RWPE1 (cell line): ENCODE measurements at regions not wholly inside any gene's neighbourhood (a gene's known extent, or its start where the extent isn't known, plus 50 kb on each side); places are given as distances from the start of the nearest gene placed in this dataset.

Source experiments
- CTCF ChIA-PET: fragments of 350-600 bp; sonication (Branson Sonifier 250); formaldehyde crosslinking; extraction: SDS; loops from one replicate; lab custom pipeline; 2021; lab: Yijun Ruan, JAX
- POLR2A ChIA-PET: fragments of 400-600 bp; formaldehyde crosslinking; extraction: SDS; loops from one replicate; lab custom pipeline; 2020; ENCODE audit warnings: antibody characterized with exemption; ENCODE audit not compliant: low non-redundant PET; lab: Yijun Ruan, JAX
- DNase-seq: peaks from one replicate; pipeline ENCODE4 v3.0.0; 2012; ENCODE audit warnings: low spot score
- H3K27ac ChIP-seq: fragments of 450-650 bp; 2 replicates; pipeline ENCODE4 v1.5.1; 2017
- TF ChIP-seq, protein P1 (sequence below): fragments of 450-650 bp; conservative IDR thresholded peaks from 2 replicates; pipeline ENCODE4 v1.5.1; 2017; ENCODE audit warnings: low read depth, mild to moderate bottlenecking

DNA sequence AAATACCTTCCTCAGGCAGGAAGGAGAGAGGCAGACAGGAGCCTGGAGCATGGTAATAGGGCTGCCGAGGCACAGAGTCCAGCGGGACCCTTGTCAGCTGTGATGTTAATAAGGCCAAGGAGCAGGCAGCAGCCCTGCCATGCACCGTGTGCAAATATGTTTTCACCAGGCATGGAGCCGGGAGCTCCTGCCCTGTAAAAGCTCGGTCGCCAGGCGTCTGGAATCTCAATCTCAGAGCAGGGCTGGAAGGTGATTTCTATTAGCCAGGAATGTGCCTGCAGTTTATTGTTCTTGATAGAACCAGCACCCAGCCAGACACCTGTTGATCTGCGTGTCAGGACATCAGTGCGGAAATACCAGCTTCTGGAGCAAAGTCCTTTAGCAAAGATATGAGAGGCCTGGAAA lies 469.8 kb downstream of the GLRX3 start:
- TF ChIP-seq, protein P1, sequence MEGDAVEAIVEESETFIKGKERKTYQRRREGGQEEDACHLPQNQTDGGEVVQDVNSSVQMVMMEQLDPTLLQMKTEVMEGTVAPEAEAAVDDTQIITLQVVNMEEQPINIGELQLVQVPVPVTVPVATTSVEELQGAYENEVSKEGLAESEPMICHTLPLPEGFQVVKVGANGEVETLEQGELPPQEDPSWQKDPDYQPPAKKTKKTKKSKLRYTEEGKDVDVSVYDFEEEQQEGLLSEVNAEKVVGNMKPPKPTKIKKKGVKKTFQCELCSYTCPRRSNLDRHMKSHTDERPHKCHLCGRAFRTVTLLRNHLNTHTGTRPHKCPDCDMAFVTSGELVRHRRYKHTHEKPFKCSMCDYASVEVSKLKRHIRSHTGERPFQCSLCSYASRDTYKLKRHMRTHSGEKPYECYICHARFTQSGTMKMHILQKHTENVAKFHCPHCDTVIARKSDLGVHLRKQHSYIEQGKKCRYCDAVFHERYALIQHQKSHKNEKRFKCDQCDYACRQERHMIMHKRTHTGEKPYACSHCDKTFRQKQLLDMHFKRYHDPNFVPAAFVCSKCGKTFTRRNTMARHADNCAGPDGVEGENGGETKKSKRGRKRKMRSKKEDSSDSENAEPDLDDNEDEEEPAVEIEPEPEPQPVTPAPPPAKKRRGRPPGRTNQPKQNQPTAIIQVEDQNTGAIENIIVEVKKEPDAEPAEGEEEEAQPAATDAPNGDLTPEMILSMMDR, result no peak
- POLR2A ChIA-PET, result no interaction called here
- H3K27ac ChIP-seq, result peak overlapping the region; percentile 80
- CTCF ChIA-PET, result interaction anchor here (0.6 kb wide), 1 partner anchor 1552 kb away, joined by 3 read pairs; no protein-coding TSS in a partner anchor
- DNase-seq, result no peak

DNA sequence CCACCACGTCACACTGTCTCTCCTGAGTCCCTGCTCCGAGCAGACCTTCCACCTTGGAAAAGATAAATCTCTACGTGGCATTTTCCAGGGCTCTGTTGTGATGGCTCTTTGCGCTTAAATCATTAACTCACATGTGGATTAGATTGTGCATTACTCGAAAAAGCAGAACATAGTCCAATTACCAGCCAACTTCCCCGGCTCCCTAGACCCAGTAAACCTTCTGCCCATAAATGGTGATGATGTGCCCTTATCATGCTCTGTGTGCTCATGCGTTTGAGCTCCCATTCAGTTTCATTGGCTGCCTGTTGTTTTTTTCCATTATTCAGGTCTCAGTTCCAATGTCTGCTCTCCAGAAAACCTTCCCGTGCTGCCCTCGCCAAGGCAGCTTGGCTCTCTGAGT lies 471.2 kb downstream of the GLRX3 start:
- TF ChIP-seq, protein P1, result no peak
- DNase-seq, result no peak
- CTCF ChIA-PET, result no interaction called here
- POLR2A ChIA-PET, result no interaction called here
- H3K27ac ChIP-seq, result no peak overlapping the region

DNA sequence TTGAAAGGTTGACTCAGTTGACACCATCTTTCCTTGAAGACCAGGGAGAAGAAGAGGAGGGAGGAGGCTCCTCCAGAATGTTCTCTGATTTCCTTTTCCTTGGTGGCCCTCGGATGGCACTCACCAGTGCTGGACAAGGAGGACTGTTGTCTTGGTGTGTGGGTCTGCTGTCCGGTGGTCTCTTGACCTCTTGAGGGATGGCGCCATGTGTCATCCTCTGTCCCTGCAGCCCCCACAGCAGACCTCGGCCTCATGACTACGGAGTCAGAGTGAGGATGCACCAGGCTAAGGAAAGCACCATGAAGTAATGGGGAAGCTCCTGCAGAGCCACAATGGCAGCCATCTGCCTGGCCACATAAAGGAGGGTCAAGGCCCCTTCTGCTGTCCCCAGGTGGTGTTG lies 475.0 kb downstream of the GLRX3 start:
- H3K27ac ChIP-seq, result no peak overlapping the region
- DNase-seq, result no peak
- TF ChIP-seq, protein P1, result no peak
- ChIA-PET POLR2A (no interaction called here), CTCF (no interaction called here)

DNA sequence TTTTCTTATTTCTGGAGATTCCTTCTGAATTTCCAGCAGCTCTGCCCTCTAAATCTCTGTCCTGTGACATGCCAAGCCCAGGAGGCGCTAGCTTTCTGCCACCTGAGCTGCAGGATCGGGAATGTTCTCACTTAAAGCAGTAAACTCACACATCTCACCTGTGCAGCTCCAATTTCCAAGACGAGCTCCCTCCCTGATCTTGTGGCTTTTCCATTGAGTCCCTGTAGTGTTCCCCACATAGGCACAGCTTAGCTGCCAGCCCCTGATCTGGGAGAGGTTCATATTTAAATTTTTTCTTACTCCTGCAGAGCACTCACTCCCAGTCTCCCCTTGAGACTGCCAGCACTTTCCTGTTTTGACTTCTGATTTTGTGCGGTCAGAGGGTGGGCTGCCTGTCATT lies 479.3 kb downstream of the GLRX3 start:
- no peak for DNase-seq
- TF ChIP-seq, protein P1, result no peak
- H3K27ac ChIP-seq, result no peak overlapping the region
- POLR2A ChIA-PET, result no interaction called here
- CTCF ChIA-PET, result interaction anchor here (0.6 kb wide), 2 partner anchors 20 to 1399 kb away, joined by 3 read pairs; no protein-coding TSS in a partner anchor

DNA sequence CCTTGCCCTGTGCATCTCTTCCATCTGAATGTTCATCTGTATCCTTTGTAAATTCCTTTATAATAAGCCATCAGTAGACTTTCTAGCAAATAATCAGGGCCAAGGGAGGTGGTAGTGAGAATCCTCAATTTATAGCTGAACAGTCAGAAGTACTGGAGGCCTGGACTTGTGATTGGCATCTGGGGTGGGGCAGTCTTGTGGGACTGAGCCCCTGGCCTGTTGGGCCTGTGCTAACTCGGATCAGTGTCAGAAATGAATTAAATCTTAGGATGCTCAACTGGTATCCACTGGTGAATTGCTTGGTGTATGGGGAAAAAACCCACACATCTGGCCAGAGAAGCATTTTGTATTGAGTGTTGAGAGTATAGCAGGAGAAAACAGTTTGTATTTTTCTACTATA lies 481.8 kb downstream of the GLRX3 start:
- ChIA-PET POLR2A (no interaction called here), CTCF (no interaction called here)
- TF ChIP-seq, protein P1, result no peak
- no peak for DNase-seq
- peak overlapping the region; percentile 97 for H3K27ac ChIP-seq

DNA sequence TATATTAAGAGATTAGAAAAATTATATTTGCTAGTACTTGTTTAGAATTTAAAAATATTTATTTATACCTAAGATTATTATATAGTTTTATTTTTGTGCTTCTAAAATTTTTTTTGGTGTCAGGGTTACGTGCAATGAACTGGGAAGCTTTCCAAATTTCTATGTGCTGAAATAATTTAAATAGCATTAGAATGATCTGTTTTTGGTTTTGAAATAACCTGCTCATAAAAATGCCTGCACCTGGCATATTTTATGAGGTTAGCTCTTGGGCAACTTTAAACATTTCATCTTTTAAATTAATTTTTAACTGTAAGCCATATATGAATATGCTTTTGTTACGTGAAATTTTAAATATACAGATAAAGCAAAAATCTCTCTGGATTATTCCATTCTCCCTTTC lies 482.5 kb downstream of the GLRX3 start:
- TF ChIP-seq, protein P1, result no peak
- ChIA-PET CTCF (no interaction called here), POLR2A (no interaction called here)

More for the DNA sequence above, 482.5 kb downstream of the GLRX3 start:
- H3K27ac ChIP-seq, result no peak overlapping the region
- DNase-seq, result no peak
